KMS-11 (cell line): ENCODE measurements at regions not wholly inside any gene's neighbourhood (a gene's known extent, or its start where the extent isn't known, plus 50 kb on each side); places are given as distances from the start of the nearest gene placed in this dataset.

Experiments used
- H2AFZ ChIP-seq: fragments of 200-600 bp; sonication (generic); 2 replicates; pipeline ENCODE4 v1.6.1; 2016; ENCODE audit warnings: antibody characterized with exemption, mixed run types, low read depth
- H3K27ac ChIP-seq: fragments of 200-600 bp; sonication (generic); 2 replicates; pipeline ENCODE4 v1.6.1; 2016; ENCODE audit warnings: mild to moderate bottlenecking, mixed run types
- H3K27me3 ChIP-seq: fragments of 200-600 bp; sonication (generic); 2 replicates; pipeline ENCODE4 v1.6.1; 2017; ENCODE audit warnings: mild to moderate bottlenecking, low read depth, mixed run types, moderate library complexity; ENCODE audit not compliant: insufficient read depth
- H3K36me3 ChIP-seq: fragments of 200-600 bp; sonication (generic); 2 replicates; pipeline ENCODE4 v1.6.1; 2017; ENCODE audit warnings: mild to moderate bottlenecking, mixed run types; ENCODE audit not compliant: insufficient read depth
- H3K4me1 ChIP-seq: fragments of 200-600 bp; sonication (generic); 2 replicates; pipeline ENCODE4 v1.6.1; 2016; ENCODE audit warnings: mild to moderate bottlenecking, low read depth, mixed run types; ENCODE audit not compliant: poor library complexity, severe bottlenecking
- H3K4me2 ChIP-seq: fragments of 200-600 bp; sonication (generic); 2 replicates; pipeline ENCODE4 v1.7.0; 2016; ENCODE audit warnings: mild to moderate bottlenecking, mixed run types
- H3K4me3 ChIP-seq: fragments of 200-600 bp; sonication (generic); IDR thresholded peaks from 2 replicates; pipeline ENCODE4 v1.6.1; 2017; ENCODE audit warnings: low read depth, low read length, mixed read lengths; ENCODE audit not compliant: insufficient read depth
- H3K79me2 ChIP-seq: fragments of 200-600 bp; sonication (generic); 2 replicates; pipeline ENCODE4 v1.6.1; 2016; ENCODE audit warnings: low read depth, mixed run types; ENCODE audit not compliant: insufficient read depth
- H3K9ac ChIP-seq: fragments of 200-600 bp; sonication (generic); 2 replicates; pipeline ENCODE4 v1.6.1; 2016; ENCODE audit warnings: mild to moderate bottlenecking, mixed run types
- H4K20me1 ChIP-seq: fragments of 200-600 bp; sonication (generic); 2 replicates; pipeline ENCODE4 v1.6.1; 2016; ENCODE audit warnings: mild to moderate bottlenecking, mixed run types; ENCODE audit not compliant: insufficient read depth
- CTCF ChIP-seq: fragments of 200-600 bp; sonication (generic); conservative IDR thresholded peaks from 2 replicates; pipeline ENCODE4 v1.6.1; 2017; ENCODE audit warnings: low read depth, mild to moderate bottlenecking, antibody characterized with exemption, low read length, moderate library complexity, mixed read lengths

- TF ChIP-seq CTCF, result no peak
- peaks cover 7% of the 10 kb centered on the region; the same call in 1 of the 2 replicates for H3K27me3 ChIP-seq
- no peak overlapping the region for H3K4me3 ChIP-seq
- no peak overlapping the region for H3K4me2 ChIP-seq
- H2AFZ ChIP-seq, result no peak overlapping the region
- no peaks in the 10 kb centered on the region for H3K36me3 ChIP-seq
- no peaks in the 10 kb centered on the region for H3K79me2 ChIP-seq
- H3K4me1 ChIP-seq, result no peaks in the 10 kb centered on the region
- no peak overlapping the region for H3K9ac ChIP-seq
- no peak overlapping the region for H3K27ac ChIP-seq
- no peaks in the 10 kb centered on the region for H4K20me1 ChIP-seq
Measured at GRCh38 chr17:73924114-73924908, 279.2 kb upstream of the RPL38 start.

- Histone ChIP-seq H3K27ac (no peak overlapping the region), H3K4me2 (no peak overlapping the region), H3K4me1 (no peaks in the 10 kb centered on the region), H3K36me3 (no peaks in the 10 kb centered on the region), H4K20me1 (no peaks in the 10 kb centered on the region), H3K9ac (no peak overlapping the region), H2AFZ (no peak overlapping the region), H3K27me3 (peaks cover 12% of the 10 kb centered on the region; the same call in 1 of the 2 replicates), H3K4me3 (no peak overlapping the region), H3K79me2 (no peaks in the 10 kb centered on the region)
- no peak for TF ChIP-seq CTCF
Measured at GRCh38 chr17:73924909-73925186, 278.6 kb upstream of the RPL38 start.

- H2AFZ ChIP-seq, result no peak overlapping the region
- no peaks in the 10 kb centered on the region for H3K79me2 ChIP-seq
- no peak for TF ChIP-seq CTCF
- H3K4me3 ChIP-seq, result no peak overlapping the region
- H3K27ac ChIP-seq, result no peak overlapping the region
- no peak overlapping the region for H3K4me2 ChIP-seq
- H3K36me3 ChIP-seq, result no peaks in the 10 kb centered on the region
- H3K9ac ChIP-seq, result no peak overlapping the region
- no peaks in the 10 kb centered on the region for H4K20me1 ChIP-seq
- no peaks in the 10 kb centered on the region for H3K4me1 ChIP-seq
- peaks cover 17% of the 10 kb centered on the region for H3K27me3 ChIP-seq
Measured at GRCh38 chr17:73929860-73930430, 273.5 kb upstream of the RPL38 start.

DNA sequence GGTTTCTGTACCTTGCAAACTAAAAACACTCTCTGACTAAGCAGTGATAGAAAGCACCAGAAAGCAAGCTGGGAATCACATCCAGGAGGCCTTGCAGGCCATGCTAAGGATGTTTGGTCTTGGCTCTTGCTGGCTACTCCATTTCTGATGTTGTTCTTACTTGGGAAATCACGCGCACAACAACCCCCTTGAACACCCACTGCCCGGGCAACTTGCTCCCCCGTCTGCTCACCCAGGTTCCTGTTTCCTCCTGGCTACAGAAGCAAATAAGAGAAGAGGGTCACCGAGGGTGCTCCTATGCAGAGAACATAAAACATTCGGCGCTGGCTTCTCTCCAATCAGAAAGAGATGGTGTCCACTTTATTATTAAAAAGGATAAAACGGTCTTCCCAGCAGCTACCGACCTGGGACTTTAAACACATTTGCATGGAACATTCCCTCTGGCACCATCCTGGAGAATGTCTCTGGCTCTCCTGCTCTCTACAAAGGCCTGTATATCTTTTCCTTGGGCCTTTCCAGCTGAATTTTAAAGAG is 271.2 kb upstream of the RPL38 start:
- no peak for TF ChIP-seq CTCF
- no peaks in the 10 kb centered on the region for H3K79me2 ChIP-seq

More for the DNA sequence above, 271.2 kb upstream of the RPL38 start:
- H3K9ac ChIP-seq, result no peak overlapping the region
- no peaks in the 10 kb centered on the region for H3K4me1 ChIP-seq
- no peak overlapping the region for H2AFZ ChIP-seq
- H3K27ac ChIP-seq, result no peak overlapping the region
- H3K36me3 ChIP-seq, result no peaks in the 10 kb centered on the region
- peaks cover 21% of the 10 kb centered on the region for H3K27me3 ChIP-seq
- no peak overlapping the region for H3K4me3 ChIP-seq
- no peak overlapping the region for H3K4me2 ChIP-seq
- H4K20me1 ChIP-seq, result no peaks in the 10 kb centered on the region
